ENCODE measurements at regions not wholly inside any gene's neighbourhood (a gene's known extent, or its start where the extent isn't known, plus 50 kb on each side); places are given as distances from the start of the nearest gene placed in this dataset.
A peak's percentile ranks its signal among the peaks of the same experiment; 100 is the strongest.

- peaks cover 2 to 21% of the 10 kb centered on the region in 2 experiments; a peak in 2 of 4 replicates for H3K4me1 ChIP-seq (ENCODE audit: control insufficient read depth in 1 of 2, insufficient read depth in 2 of 2, low read depth in 1 of 2, low read length in 1 of 2)
- H3K4me3 ChIP-seq (ENCODE audit: low read depth in 2 of 2, low read length in 1 of 2), result no peak overlapping the region
- ChIA-PET POLR2A (no interaction called here), CTCF (no interaction called here)
- no peak for DNase-seq
- no peak overlapping the region for H3K4me2 ChIP-seq
- peaks cover 59% of the 10 kb centered on the region; the same call in 1 of the 2 replicates for H3K79me2 ChIP-seq (ENCODE audit: insufficient read depth)
- no peak overlapping the region for H3K9ac ChIP-seq
- no peaks in the 10 kb centered on the region for H3K9me3 ChIP-seq
- H3K9me2 ChIP-seq, result no peaks in the 10 kb centered on the region
- H2AFZ ChIP-seq (ENCODE audit: low read depth), result no peak overlapping the region
- H4K20me1 ChIP-seq (ENCODE audit: insufficient read depth), result no peaks in the 10 kb centered on the region
- TF ChIP-seq CHD2 (IDR thresholded peaks at IDR 0.05; ENCODE audit: low read length, partially characterized antibody), result no peak
- no peak for TF ChIP-seq FOXJ3 (CRISPR knock-in tag; IDR thresholded peaks at IDR 0.05)
- TF ChIP-seq FOSL2 (IDR thresholded peaks at IDR 0.05; ENCODE audit: borderline replicate concordance, low read depth), result no peak
- TF ChIP-seq RXRA (IDR thresholded peaks at IDR 0.05; ENCODE audit: borderline replicate concordance, low read depth), result no peak
- TF ChIP-seq SMC3 (IDR thresholded peaks at IDR 0.05; ENCODE audit: low read depth, low read length), result no peak
- H3K36me3 ChIP-seq (replicated peaks in 1 of 2; ENCODE audit: control insufficient read depth in 1 of 2, insufficient read depth in 2 of 2, low read length in 1 of 2), result no peaks in the 10 kb centered on the region
- H3F3A ChIP-seq (replicated peaks; ENCODE audit: insufficient read depth), result peaks cover 22% of the 10 kb centered on the region
- H3K27ac ChIP-seq (ENCODE audit: low read depth in 2 of 2, low read length in 1 of 2), result no peak overlapping the region
- H3K27me3 ChIP-seq (ENCODE audit: insufficient read depth), result no peaks in the 10 kb centered on the region
- 96% methylated on average over 2 of the region's 2 CpGs for whole genome bisulfite sequencing (ENCODE audit: low lambda C conversion rate)
Observed at GRCh38 chr2:216300906-216301305, 71.4 kb downstream of the MARCHF4 start.

GRCh38 chr2:216299588-216299987, 72.7 kb downstream of the MARCHF4 start:
- Histone ChIP-seq H3K27me3 (ENCODE audit: insufficient read depth) (no peaks in the 10 kb centered on the region), H3K9me3 (no peaks in the 10 kb centered on the region), H3K36me3 (replicated peaks in 1 of 2; ENCODE audit: control insufficient read depth in 1 of 2, insufficient read depth in 2 of 2, low read length in 1 of 2) (no peaks in the 10 kb centered on the region), H3K9ac (no peak overlapping the region), H3F3A (replicated peaks; ENCODE audit: insufficient read depth) (peaks cover 22% of the 10 kb centered on the region), H3K4me1 (ENCODE audit: control insufficient read depth in 1 of 2, insufficient read depth in 2 of 2, low read depth in 1 of 2, low read length in 1 of 2) (peaks cover 2 to 21% of the 10 kb centered on the region in 2 experiments; a peak in 2 of 4 replicates), H2AFZ (ENCODE audit: low read depth) (no peak overlapping the region), H3K9me2 (no peaks in the 10 kb centered on the region), H3K27ac (ENCODE audit: low read depth in 2 of 2, low read length in 1 of 2) (peak overlapping the region in 1 of 2 experiments; percentile 75; a peak in 2 of 4 replicates), H3K4me3 (ENCODE audit: low read depth in 2 of 2, low read length in 1 of 2) (no peak overlapping the region), H3K79me2 (ENCODE audit: insufficient read depth) (peaks cover 53% of the 10 kb centered on the region; the same call in 1 of the 2 replicates), H4K20me1 (ENCODE audit: insufficient read depth) (no peaks in the 10 kb centered on the region), H3K4me2 (peak overlapping the region; percentile 60; the same call in 1 of the 2 replicates)
- no peak for TF ChIP-seq REST (IDR thresholded peaks at IDR 0.05; ENCODE audit: low read depth, low read length)
- ChIA-PET CTCF (no interaction called here), POLR2A (no interaction called here)
- no peak for DNase-seq
- 73% methylated on average over 1 of the region's 1 CpG for WGBS (ENCODE audit: low lambda C conversion rate)

Data from SK-N-SH (cell line).